PFSK-1 (cell line): ENCODE measurements at regions not wholly inside any gene's neighbourhood (a gene's known extent, or its start where the extent isn't known, plus 50 kb on each side); places are given as distances from the start of the nearest gene placed in this dataset.

Experiments
- FOXP2 ChIP-seq: optimal IDR thresholded peaks from 2 replicates; pipeline ENCODE3; 2011; ENCODE audit warnings: borderline replicate concordance, control low read depth, inconsistent platforms; ENCODE audit not compliant: insufficient read depth; ENCODE audit errors: extremely low read length, extremely low read depth
- POLR2AphosphoS5 ChIP-seq: IDR thresholded peaks from 2 replicates; pipeline ENCODE4 v1.6.1; 2012; ENCODE audit warnings: low read depth, mild to moderate bottlenecking, control low read depth, low read length, moderate library complexity
- SIN3A ChIP-seq: IDR thresholded peaks from 2 replicates; pipeline ENCODE4 v1.6.1; 2012; ENCODE audit warnings: mild to moderate bottlenecking, low read length, moderate library complexity, borderline replicate concordance; ENCODE audit not compliant: insufficient read depth
- TAF1 ChIP-seq: IDR thresholded peaks from 2 replicates; pipeline ENCODE4 v1.6.1; 2012; ENCODE audit warnings: low read length, control low read depth, borderline replicate concordance; ENCODE audit not compliant: insufficient read depth
- TF ChIP-seq, protein P1 (sequence below), 2 experiments: IDR thresholded peaks; 2 replicates each; pipeline versions ENCODE4 v1.6.1 to v1.8.0; 2011 to 2012; ENCODE audit warnings: low read depth in 2 of 2, low read length in 2 of 2, control low read depth in 1 of 2, inconsistent platforms in 1 of 2, mild to moderate bottlenecking in 1 of 2, moderate library complexity in 1 of 2; ENCODE audit not compliant: insufficient read depth in 1 of 2

DNA sequence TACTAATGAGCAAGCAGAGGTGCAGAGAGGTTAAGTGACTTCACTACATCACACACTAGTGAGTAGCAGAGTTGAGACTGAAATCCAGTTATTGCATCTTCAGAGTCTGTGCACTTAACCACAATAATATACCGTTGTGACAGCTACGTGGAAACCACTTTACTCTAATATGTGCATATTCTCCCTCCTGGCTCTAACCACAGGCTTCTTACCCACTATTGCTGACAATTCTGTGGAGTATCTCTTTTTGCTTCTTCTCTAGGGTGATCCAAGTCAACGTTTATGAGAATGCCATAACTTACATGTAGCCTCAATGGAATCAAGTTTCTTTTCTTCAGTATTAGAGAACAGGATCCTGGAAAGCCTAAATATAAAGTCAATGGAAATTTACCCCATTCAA lies 64.2 kb upstream of the MEOX2 start:
- TF ChIP-seq TAF1, result no peak
- TF ChIP-seq POLR2AphosphoS5, result no peak
- TF ChIP-seq, protein P1, sequence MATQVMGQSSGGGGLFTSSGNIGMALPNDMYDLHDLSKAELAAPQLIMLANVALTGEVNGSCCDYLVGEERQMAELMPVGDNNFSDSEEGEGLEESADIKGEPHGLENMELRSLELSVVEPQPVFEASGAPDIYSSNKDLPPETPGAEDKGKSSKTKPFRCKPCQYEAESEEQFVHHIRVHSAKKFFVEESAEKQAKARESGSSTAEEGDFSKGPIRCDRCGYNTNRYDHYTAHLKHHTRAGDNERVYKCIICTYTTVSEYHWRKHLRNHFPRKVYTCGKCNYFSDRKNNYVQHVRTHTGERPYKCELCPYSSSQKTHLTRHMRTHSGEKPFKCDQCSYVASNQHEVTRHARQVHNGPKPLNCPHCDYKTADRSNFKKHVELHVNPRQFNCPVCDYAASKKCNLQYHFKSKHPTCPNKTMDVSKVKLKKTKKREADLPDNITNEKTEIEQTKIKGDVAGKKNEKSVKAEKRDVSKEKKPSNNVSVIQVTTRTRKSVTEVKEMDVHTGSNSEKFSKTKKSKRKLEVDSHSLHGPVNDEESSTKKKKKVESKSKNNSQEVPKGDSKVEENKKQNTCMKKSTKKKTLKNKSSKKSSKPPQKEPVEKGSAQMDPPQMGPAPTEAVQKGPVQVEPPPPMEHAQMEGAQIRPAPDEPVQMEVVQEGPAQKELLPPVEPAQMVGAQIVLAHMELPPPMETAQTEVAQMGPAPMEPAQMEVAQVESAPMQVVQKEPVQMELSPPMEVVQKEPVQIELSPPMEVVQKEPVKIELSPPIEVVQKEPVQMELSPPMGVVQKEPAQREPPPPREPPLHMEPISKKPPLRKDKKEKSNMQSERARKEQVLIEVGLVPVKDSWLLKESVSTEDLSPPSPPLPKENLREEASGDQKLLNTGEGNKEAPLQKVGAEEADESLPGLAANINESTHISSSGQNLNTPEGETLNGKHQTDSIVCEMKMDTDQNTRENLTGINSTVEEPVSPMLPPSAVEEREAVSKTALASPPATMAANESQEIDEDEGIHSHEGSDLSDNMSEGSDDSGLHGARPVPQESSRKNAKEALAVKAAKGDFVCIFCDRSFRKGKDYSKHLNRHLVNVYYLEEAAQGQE (IDR thresholded peaks at IDR 0.05; ENCODE audit: insufficient read depth in 1 of 2, low read depth in 2 of 2, low read length in 2 of 2), result no peak
- no peak for TF ChIP-seq SIN3A
- TF ChIP-seq FOXP2, result no peak
